DND-41 (cell line): ENCODE measurements at regions not wholly inside any gene's neighbourhood (a gene's known extent, or its start where the extent isn't known, plus 50 kb on each side); places are given as distances from the start of the nearest gene placed in this dataset.

Source experiments
- ATAC-seq: fragments of 200-7000 bp; cut with Tn5 transposase; 3 replicates; pipeline ENCODE4 v1.9.1; 2021; ENCODE audit warnings: low read depth; ENCODE audit not compliant: insufficient read depth
- DNase-seq: peaks from one replicate; pipeline ENCODE4 v3.0.0-alpha.2; 2020
- H2AFZ ChIP-seq: 2 replicates; pipeline ENCODE4 v1.6.0; 2012; ENCODE audit warnings: low read depth, low read length
- H3K27ac ChIP-seq: 2 replicates; pipeline ENCODE4 v1.5.1; 2012; ENCODE audit warnings: low read length, inconsistent platforms
- H3K27me3 ChIP-seq: fragments of 200-600 bp; sonication (generic); 2 replicates; pipeline ENCODE4 v1.6.0; 2012; ENCODE audit warnings: low read length, mild to moderate bottlenecking, inconsistent platforms; ENCODE audit not compliant: insufficient read depth, poor library complexity
- H3K36me3 ChIP-seq: 2 replicates; pipeline ENCODE4 v1.5.1; 2012; ENCODE audit warnings: low read length, inconsistent platforms; ENCODE audit not compliant: insufficient read depth
- H3K4me1 ChIP-seq: 2 replicates; pipeline ENCODE4 v1.5.1; 2012; ENCODE audit warnings: mild to moderate bottlenecking, low read length; ENCODE audit not compliant: insufficient read depth
- H3K4me2 ChIP-seq: 2 replicates; pipeline ENCODE4 v1.6.0; 2012; ENCODE audit warnings: mild to moderate bottlenecking, moderate library complexity, low read length, inconsistent platforms; ENCODE audit not compliant: insufficient read depth
- H3K4me3 ChIP-seq, 2 experiments: fragments of 200-600 bp in 1 of 2; shearing (Covaris generic) in 1 of 2; 2 replicates each; pipeline ENCODE4 v1.5.1; 2012 to 2016; ENCODE audit warnings: inconsistent platforms in 2 of 2, low read length in 2 of 2, mild to moderate bottlenecking in 2 of 2, low read depth in 1 of 2, moderate library complexity in 1 of 2
- H3K79me2 ChIP-seq: 2 replicates; pipeline ENCODE4 v1.6.0; 2012; ENCODE audit warnings: low read length, inconsistent platforms; ENCODE audit not compliant: insufficient read depth
- H3K9ac ChIP-seq: 2 replicates; pipeline ENCODE4 v1.6.0; 2012; ENCODE audit warnings: low read depth, mild to moderate bottlenecking, inconsistent platforms, low read length, moderate library complexity
- H3K9me3 ChIP-seq: 2 replicates; pipeline ENCODE4 v1.5.1; 2012; ENCODE audit warnings: low read length, moderate library complexity, mild to moderate bottlenecking, inconsistent platforms; ENCODE audit not compliant: insufficient read depth, severe bottlenecking
- H4K20me1 ChIP-seq: 2 replicates; pipeline ENCODE4 v1.6.0; 2012; ENCODE audit warnings: low read length; ENCODE audit not compliant: insufficient read depth
- CTCF ChIP-seq: IDR thresholded peaks from 2 replicates; pipeline ENCODE4 v1.5.1; 2012; ENCODE audit warnings: borderline replicate concordance, low read length, moderate library complexity, mild to moderate bottlenecking; ENCODE audit not compliant: poor library complexity, severe bottlenecking; ENCODE audit errors: extremely low read depth
- EZH2 ChIP-seq: IDR thresholded peaks from 3 replicates; pipeline ENCODE4 v1.6.1; 2012; ENCODE audit warnings: borderline replicate concordance, low read depth, mild to moderate bottlenecking, moderate library complexity, low read length, inconsistent platforms; ENCODE audit not compliant: severe bottlenecking

- Histone ChIP-seq H3K4me1 (no peaks in the 10 kb centered on the region), H3K9me3 (no peaks in the 10 kb centered on the region), H4K20me1 (no peaks in the 10 kb centered on the region), H3K4me3 (no peak overlapping the region), H3K9ac (no peak overlapping the region), H3K4me2 (no peak overlapping the region), H3K79me2 (no peaks in the 10 kb centered on the region), H3K27ac (no peak overlapping the region), H2AFZ (no peak overlapping the region), H3K36me3 (no peaks in the 10 kb centered on the region), H3K27me3 (no peaks in the 10 kb centered on the region)
- DNase-seq (no peak), ATAC-seq (no peak)
- TF ChIP-seq EZH2 (no peak), CTCF (no peak)
Observed at GRCh38 chr2:176534798-176535466, 265.7 kb downstream of the MTX2 start.

GRCh38 chr2:176535467-176536113, 266.3 kb downstream of the MTX2 start:
- Histone ChIP-seq H3K9me3 (no peaks in the 10 kb centered on the region), H2AFZ (no peak overlapping the region), H3K9ac (no peak overlapping the region), H3K4me3 (no peak overlapping the region), H3K27me3 (no peaks in the 10 kb centered on the region), H4K20me1 (no peaks in the 10 kb centered on the region), H3K36me3 (no peaks in the 10 kb centered on the region), H3K27ac (no peak overlapping the region), H3K4me1 (no peaks in the 10 kb centered on the region), H3K79me2 (no peaks in the 10 kb centered on the region), H3K4me2 (no peak overlapping the region)
- DNase-seq, result no peak
- no peak for TF ChIP-seq EZH2
- TF ChIP-seq CTCF, result no peak
- ATAC-seq, result no peak

- H4K20me1 ChIP-seq, result no peaks in the 10 kb centered on the region
- no peak overlapping the region for H2AFZ ChIP-seq
- no peaks in the 10 kb centered on the region for H3K79me2 ChIP-seq
- H3K27me3 ChIP-seq, result no peaks in the 10 kb centered on the region
- TF ChIP-seq CTCF, result no peak
- no peak for TF ChIP-seq EZH2
- no peaks in the 10 kb centered on the region for H3K9me3 ChIP-seq
- ATAC-seq (no peak), DNase-seq (no peak)
- H3K36me3 ChIP-seq, result no peaks in the 10 kb centered on the region
- H3K27ac ChIP-seq, result no peak overlapping the region
- no peak overlapping the region for H3K4me3 ChIP-seq
- H3K9ac ChIP-seq, result no peak overlapping the region
- H3K4me2 ChIP-seq, result no peak overlapping the region
- no peaks in the 10 kb centered on the region for H3K4me1 ChIP-seq
Observed at GRCh38 chr2:176536439-176537133, 267.3 kb downstream of the MTX2 start.
